ENCODE measurements at regions not wholly inside any gene's neighbourhood (a gene's known extent, or its start where the extent isn't known, plus 50 kb on each side); places are given as distances from the start of the nearest gene placed in this dataset.

DNA sequence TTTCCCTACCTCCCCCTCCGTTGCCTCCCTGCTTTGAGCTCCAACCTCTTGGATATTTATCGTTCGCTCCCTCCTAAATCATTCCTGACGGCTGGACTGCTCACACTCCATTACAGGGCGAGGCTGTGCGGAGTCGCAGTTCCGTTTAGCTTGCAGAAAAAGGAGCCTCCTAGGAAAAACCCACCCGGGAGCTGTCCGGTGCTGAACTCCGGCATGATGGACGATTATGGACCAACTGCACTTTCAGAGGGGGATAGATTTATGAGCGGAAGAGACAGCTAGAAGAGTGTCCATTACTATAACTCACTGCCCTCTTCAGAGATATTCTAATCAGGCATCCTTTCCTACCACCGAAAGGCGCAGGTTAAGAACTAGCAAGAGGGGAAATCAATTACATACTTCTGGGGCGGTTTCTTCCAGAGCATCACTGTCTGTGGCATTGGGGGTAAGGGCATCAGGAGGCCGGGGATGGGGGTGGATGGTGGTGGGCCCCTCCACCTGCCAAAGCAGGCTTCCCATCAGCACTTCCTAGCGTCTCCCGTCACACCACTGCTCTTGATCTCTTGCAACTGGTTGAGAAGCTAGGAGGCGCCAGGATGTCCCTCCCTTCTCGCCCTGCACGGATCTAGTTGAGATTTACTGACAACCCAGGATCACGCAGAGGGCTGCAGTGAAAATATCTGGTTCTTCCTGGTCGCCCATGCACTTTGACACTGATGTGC is 251.2 kb downstream of the ENGASE start:
- no peak overlapping the region for H3K27ac ChIP-seq
- no peak for TF ChIP-seq ZFX (IDR thresholded peaks at IDR 0.05)
- TF ChIP-seq, protein P1, sequence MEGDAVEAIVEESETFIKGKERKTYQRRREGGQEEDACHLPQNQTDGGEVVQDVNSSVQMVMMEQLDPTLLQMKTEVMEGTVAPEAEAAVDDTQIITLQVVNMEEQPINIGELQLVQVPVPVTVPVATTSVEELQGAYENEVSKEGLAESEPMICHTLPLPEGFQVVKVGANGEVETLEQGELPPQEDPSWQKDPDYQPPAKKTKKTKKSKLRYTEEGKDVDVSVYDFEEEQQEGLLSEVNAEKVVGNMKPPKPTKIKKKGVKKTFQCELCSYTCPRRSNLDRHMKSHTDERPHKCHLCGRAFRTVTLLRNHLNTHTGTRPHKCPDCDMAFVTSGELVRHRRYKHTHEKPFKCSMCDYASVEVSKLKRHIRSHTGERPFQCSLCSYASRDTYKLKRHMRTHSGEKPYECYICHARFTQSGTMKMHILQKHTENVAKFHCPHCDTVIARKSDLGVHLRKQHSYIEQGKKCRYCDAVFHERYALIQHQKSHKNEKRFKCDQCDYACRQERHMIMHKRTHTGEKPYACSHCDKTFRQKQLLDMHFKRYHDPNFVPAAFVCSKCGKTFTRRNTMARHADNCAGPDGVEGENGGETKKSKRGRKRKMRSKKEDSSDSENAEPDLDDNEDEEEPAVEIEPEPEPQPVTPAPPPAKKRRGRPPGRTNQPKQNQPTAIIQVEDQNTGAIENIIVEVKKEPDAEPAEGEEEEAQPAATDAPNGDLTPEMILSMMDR (conservative IDR thresholded peaks at IDR 0.05) = no peak

GRCh38 chr17:79324194-79324593 is 249.6 kb downstream of the ENGASE start:
- no peak overlapping the region for H3K27ac ChIP-seq
- no peak for TF ChIP-seq ZFX (IDR thresholded peaks at IDR 0.05)
- TF ChIP-seq, protein P1 (conservative IDR thresholded peaks at IDR 0.05) = no peak

DNA sequence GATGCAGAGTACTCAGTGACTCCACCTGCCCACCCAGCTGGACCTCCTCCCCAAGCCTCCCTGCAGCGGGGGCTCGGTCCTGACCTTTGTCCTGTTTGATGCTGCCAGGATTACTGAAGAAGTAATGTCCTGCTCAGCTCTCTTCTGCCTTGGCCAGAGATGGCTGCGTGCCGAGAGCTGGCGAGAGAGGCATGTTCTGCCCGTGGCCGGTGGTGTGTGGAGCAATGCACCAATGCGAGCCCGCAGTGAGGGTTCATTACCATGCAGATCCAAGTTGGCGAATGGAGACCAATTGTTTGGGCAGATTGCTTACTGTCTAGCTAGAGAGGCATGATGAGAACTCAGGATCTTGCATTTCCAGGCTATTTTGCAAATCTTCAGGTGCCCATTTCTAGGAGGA is 248.9 kb downstream of the ENGASE start:
- H3K27ac ChIP-seq = no peak overlapping the region
- TF ChIP-seq, protein P1 (conservative IDR thresholded peaks at IDR 0.05) = no peak
- TF ChIP-seq ZFX (IDR thresholded peaks at IDR 0.05) = no peak

- no peak overlapping the region for H3K27ac ChIP-seq
- TF ChIP-seq, protein P1 (conservative IDR thresholded peaks at IDR 0.05) = no peak
- no peak for TF ChIP-seq ZFX (IDR thresholded peaks at IDR 0.05)
These were observed 247.8 kb downstream of the ENGASE start for GRCh38 chr17:79322211-79323123.

- no peak for TF ChIP-seq ZFX (IDR thresholded peaks at IDR 0.05)
- TF ChIP-seq, protein P1 (conservative IDR thresholded peaks at IDR 0.05) = no peak
- no peak overlapping the region for H3K27ac ChIP-seq
These were observed 245.7 kb downstream of the ENGASE start for GRCh38 chr17:79320331-79320730.

DNA sequence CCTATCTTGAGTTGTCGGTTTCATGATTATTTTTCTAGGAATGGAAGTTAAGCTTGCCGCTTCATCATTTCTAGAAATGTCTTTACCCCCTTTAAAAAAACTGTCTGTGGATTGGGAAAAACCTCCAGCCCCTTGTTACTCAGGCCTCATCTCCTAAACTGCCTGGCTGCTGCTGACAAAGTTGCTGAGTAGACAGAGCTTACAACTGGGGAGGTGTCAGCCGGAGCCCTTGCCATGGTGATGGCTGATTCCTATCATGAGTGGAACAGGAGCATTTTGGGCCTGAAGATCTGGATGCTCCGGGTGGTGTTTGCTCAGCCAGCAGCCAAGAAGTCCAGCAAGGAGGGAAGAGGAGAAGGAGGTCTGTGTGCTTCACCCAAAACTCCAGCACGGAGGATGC is 243.3 kb downstream of the ENGASE start:
- TF ChIP-seq, protein P1 (conservative IDR thresholded peaks at IDR 0.05) = no peak
- TF ChIP-seq ZFX (IDR thresholded peaks at IDR 0.05) = no peak
- no peak overlapping the region for H3K27ac ChIP-seq

GRCh38 chr17:79316805-79317204 is 242.2 kb downstream of the ENGASE start:
- no peak overlapping the region for H3K27ac ChIP-seq
- TF ChIP-seq, protein P1 (conservative IDR thresholded peaks at IDR 0.05) = no peak
- no peak for TF ChIP-seq ZFX (IDR thresholded peaks at IDR 0.05)

Measured in C4-2B (cell line).